Trophoblast cell (in vitro differentiated cells and primary cell): ENCODE measurements at regions not wholly inside any gene's neighbourhood (a gene's known extent, or its start where the extent isn't known, plus 50 kb on each side); places are given as distances from the start of the nearest gene placed in this dataset.

Experiments
- DNase-seq, 2 donors: peaks; one replicate each; pipeline ENCODE4 v3.0.0-alpha.2; 2016
- H2AFZ ChIP-seq: 2 replicates; pipeline ENCODE4 v1.6.1; 2013; ENCODE audit warnings: low read length, moderate library complexity, mild to moderate bottlenecking; ENCODE audit not compliant: insufficient read depth, poor library complexity
- H2AK5ac ChIP-seq: 2 replicates; pipeline ENCODE4 v1.6.1; 2013; ENCODE audit warnings: mild to moderate bottlenecking, low read length
- H2BK120ac ChIP-seq: 2 replicates; pipeline ENCODE4 v1.6.1; 2013; ENCODE audit warnings: low read length, mild to moderate bottlenecking, moderate library complexity; ENCODE audit not compliant: insufficient read depth, poor library complexity
- H2BK12ac ChIP-seq: 2 replicates; pipeline ENCODE4 v1.6.1; 2013; ENCODE audit warnings: mild to moderate bottlenecking, low read length, moderate library complexity
- H2BK5ac ChIP-seq: 2 replicates; pipeline ENCODE4 v1.6.1; 2013; ENCODE audit warnings: low read length, low read depth, moderate library complexity, mild to moderate bottlenecking; ENCODE audit not compliant: poor library complexity
- H3K14ac ChIP-seq: 2 replicates; pipeline ENCODE4 v1.6.1; 2013; ENCODE audit warnings: mild to moderate bottlenecking, low read length
- H3K18ac ChIP-seq: 2 replicates; pipeline ENCODE4 v1.6.1; 2013; ENCODE audit warnings: mild to moderate bottlenecking, low read length
- H3K23ac ChIP-seq: 2 replicates; pipeline ENCODE4 v1.6.1; 2013; ENCODE audit warnings: low read length
- H3K27ac ChIP-seq: 2 replicates; pipeline ENCODE4 v1.5.1; 2013; ENCODE audit warnings: low read depth, mild to moderate bottlenecking, inconsistent platforms, low read length, moderate library complexity
- H3K27me3 ChIP-seq: 2 replicates; pipeline ENCODE4 v1.6.1; 2013; ENCODE audit warnings: inconsistent platforms, mild to moderate bottlenecking, low read length, moderate library complexity; ENCODE audit not compliant: insufficient read depth
- H3K36me3 ChIP-seq, 2 experiments: 1 replicate in 1 of 2; 2 replicates in 1 of 2; pipeline ENCODE4 v1.6.1; 2013; ENCODE audit warnings: low read length in 2 of 2, mild to moderate bottlenecking in 2 of 2, moderate library complexity in 1 of 2; ENCODE audit not compliant: insufficient read depth in 2 of 2, control insufficient read depth in 1 of 2
- H3K4ac ChIP-seq: 2 replicates; pipeline ENCODE4 v1.6.1; 2013; ENCODE audit warnings: low read depth, mild to moderate bottlenecking, low read length, moderate library complexity
- H3K4me1 ChIP-seq, 2 experiments: 1 replicate in 1 of 2; 2 replicates in 1 of 2; pipeline ENCODE4 v1.6.1; 2013; ENCODE audit warnings: low read length in 2 of 2, mild to moderate bottlenecking in 2 of 2, moderate library complexity in 1 of 2; ENCODE audit not compliant: insufficient read depth in 2 of 2, control insufficient read depth in 1 of 2
- H3K4me2 ChIP-seq: 2 replicates; pipeline ENCODE4 v1.6.1; 2013; ENCODE audit warnings: inconsistent platforms, mild to moderate bottlenecking, low read length, moderate library complexity
- H3K4me3 ChIP-seq: 2 replicates; pipeline ENCODE4 v1.5.1; 2013; ENCODE audit warnings: mild to moderate bottlenecking, low read depth, low read length, inconsistent platforms
- H3K79me1 ChIP-seq: one replicate; pipeline ENCODE4 v1.6.1; 2013; ENCODE audit warnings: low read length
- H3K79me2 ChIP-seq: 2 replicates; pipeline ENCODE4 v1.6.1; 2013; ENCODE audit warnings: low read length, mild to moderate bottlenecking; ENCODE audit not compliant: control insufficient read depth, insufficient read depth, poor library complexity
- H3K9ac ChIP-seq: 2 replicates; pipeline ENCODE4 v1.6.1; 2013; ENCODE audit warnings: mild to moderate bottlenecking, low read length
- H3K9me3 ChIP-seq: 2 replicates; pipeline ENCODE4 v1.6.1; 2013; ENCODE audit warnings: low read depth, mild to moderate bottlenecking, control low read depth, inconsistent platforms, low read length; ENCODE audit not compliant: insufficient read depth
- H4K12ac ChIP-seq: 2 replicates; pipeline ENCODE4 v1.6.1; 2013; ENCODE audit warnings: low read depth, mild to moderate bottlenecking, low read length, moderate library complexity
- H4K8ac ChIP-seq: 2 replicates; pipeline ENCODE4 v1.6.1; 2013; ENCODE audit warnings: low read depth, mild to moderate bottlenecking, low read length, moderate library complexity
- H4K91ac ChIP-seq: one replicate; pipeline ENCODE4 v1.6.1; 2013; ENCODE audit warnings: low read depth, mild to moderate bottlenecking, low read length, moderate library complexity
- WGBS: extraction: QIAGEN DNeasy Blood & Tissue Kit; methylation state at CpG from one replicate; pipeline ENCODE4 v1.1.7; 2013; ENCODE audit warnings: missing lambda C conversion rate; ENCODE audit not compliant: insufficient read length, insufficient coverage; ENCODE audit errors: extremely low coverage; 5-methylcytosine and 5-hydroxymethylcytosine counted together

DNA sequence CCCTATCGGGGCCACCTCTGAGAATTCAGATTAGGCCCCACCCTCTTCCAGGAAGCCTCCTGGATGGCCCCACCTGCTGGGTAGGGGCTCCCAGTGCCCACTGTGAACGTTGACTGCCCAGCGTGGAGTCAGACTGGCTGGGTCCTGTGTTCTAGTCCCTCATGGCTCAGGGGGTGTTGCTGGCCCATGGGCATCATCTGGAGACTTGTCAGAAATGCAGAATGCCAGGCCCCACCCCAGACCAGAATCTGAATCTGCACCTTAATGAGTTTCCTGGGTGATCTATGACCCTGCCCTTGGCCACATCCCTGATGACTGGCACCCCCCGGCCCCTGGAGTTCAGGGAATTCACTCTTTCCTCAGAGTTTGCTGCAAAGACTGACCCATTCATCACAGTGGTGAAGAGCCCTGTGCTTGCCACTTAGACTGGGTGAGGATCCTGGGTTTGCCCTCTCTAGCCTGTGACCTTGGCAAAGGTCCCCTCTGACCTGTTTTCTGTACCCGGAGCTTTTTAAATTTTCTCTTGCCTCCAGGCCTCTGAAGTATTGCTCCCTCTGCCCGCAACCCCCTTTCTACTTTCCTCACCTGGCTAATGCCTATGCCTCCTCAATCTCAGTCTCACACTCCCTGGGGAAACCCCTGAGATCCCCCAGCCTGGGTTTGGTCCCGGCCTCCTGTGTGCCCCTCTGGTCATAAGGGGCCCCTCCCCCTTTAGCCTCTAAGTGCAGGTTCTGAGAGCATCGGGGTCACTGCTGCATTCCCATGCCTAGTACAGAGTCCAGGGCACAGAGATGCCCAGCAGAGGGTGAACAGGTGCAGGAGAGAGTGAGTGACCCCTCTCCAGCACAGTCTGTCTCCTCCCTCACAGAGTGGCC, 184.2 kb downstream of the MATN1 start:
- Histone ChIP-seq H3K4ac (no peak overlapping the region), H3K27me3 (no peaks in the 10 kb centered on the region), H3K14ac (no peak overlapping the region), H3K4me3 (no peak overlapping the region), H2BK12ac (no peak overlapping the region), H4K8ac (no peak overlapping the region), H2BK120ac (no peak overlapping the region), H2AFZ (no peak overlapping the region), H2BK5ac (no peak overlapping the region), H2AK5ac (no peak overlapping the region), H3K27ac (no peak overlapping the region), H3K9ac (no peak overlapping the region), H3K9me3 (peaks cover 13% of the 10 kb centered on the region), H3K36me3 (no peaks in the 10 kb centered on the region), H3K18ac (no peak overlapping the region), H3K4me2 (no peak overlapping the region), H4K91ac (no peak overlapping the region), H3K79me1 (no peaks in the 10 kb centered on the region), H4K12ac (no peak overlapping the region), H3K23ac (no peak overlapping the region), H3K4me1 (no peaks in the 10 kb centered on the region), H3K79me2 (no peaks in the 10 kb centered on the region)
- no CpG with 5 or more reads among the region's 8 CpGs for WGBS
- no peak for DNase-seq

DNA sequence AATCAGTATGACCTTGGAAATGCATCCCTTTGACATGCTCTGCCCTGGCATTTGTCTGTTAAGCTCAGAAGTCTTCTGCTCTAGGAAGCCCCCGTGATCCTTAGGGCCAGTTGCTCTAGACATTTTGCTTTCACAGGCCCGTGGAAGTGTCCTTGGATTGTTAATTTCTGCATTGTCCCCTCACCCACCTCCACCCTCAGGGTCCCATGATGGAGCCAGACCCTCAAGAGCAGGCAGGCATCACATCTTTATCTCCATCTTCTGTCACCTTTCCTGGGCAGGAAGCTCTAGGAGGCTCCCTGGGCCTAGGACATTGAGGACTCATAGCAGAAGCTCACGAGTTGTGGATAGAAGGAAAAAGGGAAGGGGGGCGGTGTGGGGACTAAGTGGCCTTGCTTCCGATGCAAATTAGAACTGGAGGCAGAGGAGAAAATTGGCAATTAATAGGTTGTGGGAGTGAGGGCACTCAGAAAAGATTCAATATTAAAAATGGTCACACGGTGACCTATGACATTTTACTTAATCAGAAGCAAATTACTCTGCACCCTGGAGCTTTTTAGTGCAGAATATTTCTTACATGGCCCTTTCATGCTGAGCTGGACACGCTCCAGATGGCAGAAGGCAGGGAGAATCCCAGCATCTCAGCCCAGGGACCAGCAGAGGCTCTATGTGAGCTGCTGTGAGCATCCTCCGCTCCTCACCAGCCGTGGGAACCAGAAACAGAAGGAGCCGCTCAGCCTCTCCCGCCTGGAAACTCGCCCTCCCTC, 185.0 kb downstream of the MATN1 start:
- Histone ChIP-seq H2BK120ac (no peak overlapping the region), H4K91ac (no peak overlapping the region), H2BK5ac (no peak overlapping the region), H3K4me1 (no peaks in the 10 kb centered on the region), H3K4me3 (no peak overlapping the region), H3K27me3 (no peaks in the 10 kb centered on the region), H2BK12ac (no peak overlapping the region), H3K4ac (no peak overlapping the region), H3K36me3 (no peaks in the 10 kb centered on the region), H2AK5ac (no peak overlapping the region), H4K12ac (no peak overlapping the region), H3K27ac (no peak overlapping the region), H3K18ac (no peak overlapping the region), H4K8ac (no peak overlapping the region), H3K9me3 (peaks cover 13% of the 10 kb centered on the region), H2AFZ (no peak overlapping the region), H3K79me2 (no peaks in the 10 kb centered on the region), H3K79me1 (no peaks in the 10 kb centered on the region), H3K23ac (no peak overlapping the region), H3K4me2 (no peak overlapping the region), H3K14ac (no peak overlapping the region), H3K9ac (no peak overlapping the region)
- no peak for DNase-seq
- no CpG with 5 or more reads among the region's 12 CpGs for WGBS

GRCh38 chr1:30537279-30537678, 186.1 kb downstream of the MATN1 start:
- Histone ChIP-seq H3K14ac (no peak overlapping the region), H3K4ac (no peak overlapping the region), H3K4me2 (no peak overlapping the region), H2AK5ac (no peak overlapping the region), H3K79me2 (no peaks in the 10 kb centered on the region), H3K4me3 (no peak overlapping the region), H3K9ac (no peak overlapping the region), H2AFZ (no peak overlapping the region), H3K36me3 (no peaks in the 10 kb centered on the region), H3K4me1 (no peaks in the 10 kb centered on the region), H3K79me1 (no peaks in the 10 kb centered on the region), H4K8ac (no peak overlapping the region), H3K18ac (no peak overlapping the region), H4K12ac (no peak overlapping the region), H3K27ac (no peak overlapping the region), H3K27me3 (no peaks in the 10 kb centered on the region), H2BK12ac (no peak overlapping the region), H4K91ac (no peak overlapping the region), H2BK120ac (no peak overlapping the region), H2BK5ac (no peak overlapping the region), H3K9me3 (peaks cover 14% of the 10 kb centered on the region), H3K23ac (no peak overlapping the region)
- no peak for DNase-seq
- WGBS, result no CpG with 5 or more reads among the region's 3 CpGs

DNA sequence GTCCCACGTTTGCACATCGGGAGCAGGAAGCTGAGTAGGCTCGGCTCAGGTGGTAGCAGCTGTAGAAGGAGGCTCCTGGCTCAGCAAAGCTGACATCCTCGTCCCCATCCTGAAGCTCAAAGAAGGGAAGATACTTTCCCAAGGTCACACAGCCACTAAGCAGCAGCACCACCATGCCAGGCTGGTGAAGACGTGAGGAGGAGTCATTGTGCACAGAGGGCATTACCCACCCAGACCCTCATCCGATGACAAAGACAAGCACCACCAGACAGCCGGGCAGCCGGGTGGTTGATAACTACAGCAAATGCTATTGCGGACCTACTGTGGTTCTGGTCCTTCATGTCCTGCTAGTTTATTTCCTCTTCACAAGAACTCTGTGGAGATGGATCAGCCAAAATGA, 186.9 kb downstream of the MATN1 start:
- H3K27ac ChIP-seq, result no peak overlapping the region
- WGBS, result no CpG with 5 or more reads among the region's 9 CpGs

More for the DNA sequence above, 186.9 kb downstream of the MATN1 start:
- H3K4me2 ChIP-seq, result no peak overlapping the region
- no peak overlapping the region for H2AK5ac ChIP-seq
- H3K36me3 ChIP-seq, result no peaks in the 10 kb centered on the region
- H3K79me1 ChIP-seq, result no peaks in the 10 kb centered on the region
- no peak overlapping the region for H3K4me3 ChIP-seq
- no peaks in the 10 kb centered on the region for H3K79me2 ChIP-seq
- H4K12ac ChIP-seq, result no peak overlapping the region
- no peak overlapping the region for H2AFZ ChIP-seq
- H3K27me3 ChIP-seq, result no peaks in the 10 kb centered on the region
- H3K23ac ChIP-seq, result no peak overlapping the region
- no peak overlapping the region for H3K9ac ChIP-seq
- H4K8ac ChIP-seq, result no peak overlapping the region
- H2BK120ac ChIP-seq, result no peak overlapping the region
- no peak overlapping the region for H3K4ac ChIP-seq
- no peak overlapping the region for H4K91ac ChIP-seq
- no peak overlapping the region for H3K18ac ChIP-seq
- DNase-seq, result no peak
- peaks cover 11% of the 10 kb centered on the region for H3K9me3 ChIP-seq
- H2BK5ac ChIP-seq, result no peak overlapping the region
- no peak overlapping the region for H3K14ac ChIP-seq
- H2BK12ac ChIP-seq, result no peak overlapping the region
- H3K4me1 ChIP-seq, result no peaks in the 10 kb centered on the region
